HCT116 (cell line): ENCODE measurements at regions not wholly inside any gene's neighbourhood (a gene's known extent, or its start where the extent isn't known, plus 50 kb on each side); places are given as distances from the start of the nearest gene placed in this dataset.

Experiments
- ATAC-seq: fragments of 200-7000 bp; cut with Tn5 transposase; 2 replicates; pipeline ENCODE4 v1.9.1; 2020; ENCODE audit warnings: mild to moderate bottlenecking, moderate library complexity
- BruUV-seq: library from RNA; stranded (reverse); fragments of 400-500 nt; replicated peaks from 2 replicates; lab custom pipeline; 2021; lab: Mats Ljungman, UMichigan
- CTCF ChIA-PET: fragments of 300-600 bp; sonication (Branson Sonifier 250); formaldehyde crosslinking; loops from one replicate; lab custom pipeline; 2021; ENCODE audit warnings: antibody characterized with exemption; lab: Charles Lee
- POLR2A ChIA-PET: fragments of 300-600, 350-600 bp; sonication (Branson Sonifier 250); formaldehyde crosslinking; loops from one replicate; lab custom pipeline; 2021; ENCODE audit warnings: antibody characterized with exemption; lab: Charles Lee
- RAD21 ChIA-PET, 2 experiments: fragments of 300-600 bp; sonication (Branson Sonifier 250); formaldehyde crosslinking; loops; one replicate each; lab custom pipeline; 2023; ENCODE audit warnings: low total read pairs in 2 of 2; ENCODE audit not compliant: uncharacterized antibody in 2 of 2, unreplicated experiment in 2 of 2, low non-redundant PET in 1 of 2; lab: Charles Lee
- DNase-seq: peaks from one replicate; pipeline ENCODE4 v3.0.0-alpha.2; 2010; ENCODE audit warnings: low read depth, low spot score
- H2AFZ ChIP-seq: fragments of 200-600 bp; shearing (Covaris generic), sonication (generic); 2 replicates; pipeline ENCODE4 v1.6.1; 2017; ENCODE audit warnings: low read depth, mixed run types, mixed read lengths, antibody characterized with exemption, low read length; ENCODE audit not compliant: poor library complexity, severe bottlenecking
- H3K27ac ChIP-seq: 2 replicates; pipeline ENCODE4 v1.5.1; 2012; ENCODE audit warnings: low read depth, low read length
- H3K27me3 ChIP-seq: fragments of 200-600 bp; sonication (generic); 2 replicates; pipeline ENCODE4 v1.6.1; 2016; ENCODE audit warnings: mixed run types, low read length, mixed read lengths; ENCODE audit not compliant: insufficient read depth
- H3K36me3 ChIP-seq, 2 experiments: fragments of 200-500 bp in 1 of 2; fragments of 200-600 bp in 1 of 2; sonication (Bioruptor generic) in 1 of 2; sonication (generic) in 1 of 2; 2 replicates each; pipeline versions ENCODE4 v1.5.1 to v1.6.1; 2014 to 2016; ENCODE audit warnings: low read length in 2 of 2, inconsistent platforms in 1 of 2, mixed read lengths in 1 of 2, mixed run types in 1 of 2; ENCODE audit not compliant: insufficient read depth in 2 of 2, control insufficient read depth in 1 of 2
- H3K4me1 ChIP-seq, 2 experiments: fragments of 200-600 bp in 1 of 2; sonication (generic) in 1 of 2; 2 replicates each; pipeline versions ENCODE4 v1.5.1 to v1.6.1; 2012 to 2017; ENCODE audit warnings: low read length in 2 of 2, inconsistent platforms in 1 of 2, mild to moderate bottlenecking in 1 of 2, mixed read lengths in 1 of 2, mixed run types in 1 of 2, moderate library complexity in 1 of 2; ENCODE audit not compliant: insufficient read depth in 2 of 2, control insufficient read depth in 1 of 2
- H3K4me2 ChIP-seq: fragments of 200-600 bp; sonication (generic); 2 replicates; pipeline ENCODE4 v1.6.1; 2017; ENCODE audit warnings: mixed run types, low read length, mixed read lengths
- H3K4me3 ChIP-seq, 2 experiments: fragments of 200-600 bp in 1 of 2; sonication (generic) in 1 of 2; replicated peaks in 1 of 2; 2 replicates each; pipeline ENCODE4 v1.5.1; 2011 to 2016; ENCODE audit warnings: low read length in 2 of 2, control low read depth in 1 of 2, low read depth in 1 of 2, mild to moderate bottlenecking in 1 of 2, mixed read lengths in 1 of 2, mixed run types in 1 of 2
- H3K79me2 ChIP-seq: fragments of 200-600 bp; sonication (generic); 2 replicates; pipeline ENCODE4 v1.6.1; 2017; ENCODE audit warnings: mild to moderate bottlenecking, mixed run types, low read length, moderate library complexity, mixed read lengths; ENCODE audit not compliant: insufficient read depth
- H3K9ac ChIP-seq: fragments of 200-600 bp; sonication (generic); 2 replicates; pipeline ENCODE4 v1.6.1; 2016; ENCODE audit warnings: low read length, mixed read lengths
- H3K9me2 ChIP-seq: fragments of 200-600 bp; sonication (generic), shearing (Covaris generic); 2 replicates; pipeline ENCODE4 v1.6.1; 2017; ENCODE audit warnings: mixed run types, mild to moderate bottlenecking, moderate library complexity; ENCODE audit not compliant: insufficient read depth
- H3K9me3 ChIP-seq, 2 experiments: fragments of 200-500 bp in 1 of 2; fragments of 200-600 bp in 1 of 2; sonication (Bioruptor generic) in 1 of 2; sonication (generic) in 1 of 2; 2 replicates each; pipeline ENCODE4 v1.6.1; 2014 to 2017; ENCODE audit warnings: low read length in 2 of 2, mixed read lengths in 2 of 2, inconsistent platforms in 1 of 2, low read depth in 1 of 2, mild to moderate bottlenecking in 1 of 2, mixed run types in 1 of 2, moderate library complexity in 1 of 2; ENCODE audit not compliant: control insufficient read depth in 1 of 2, insufficient read depth in 1 of 2
- H4K20me1 ChIP-seq: fragments of 200-600 bp; sonication (generic), shearing (Covaris generic); 2 replicates; pipeline ENCODE4 v1.6.1; 2017; ENCODE audit warnings: mixed run types, mild to moderate bottlenecking, moderate library complexity; ENCODE audit not compliant: insufficient read depth
- CBX3 ChIP-seq: IDR thresholded peaks from 2 replicates; pipeline ENCODE4 v1.6.1; 2012; ENCODE audit warnings: low read depth
- EGR1 ChIP-seq: IDR thresholded peaks from 2 replicates; pipeline ENCODE4 v1.6.1; 2012; ENCODE audit warnings: low read depth
- ELF1 ChIP-seq: IDR thresholded peaks from 2 replicates; pipeline ENCODE4 v1.6.1; 2012; ENCODE audit warnings: low read depth, borderline replicate concordance
- EZH2 ChIP-seq: fragments of 200-600 bp; sonication (generic); IDR thresholded peaks from 2 replicates; pipeline ENCODE4 v1.6.1; 2017; ENCODE audit warnings: antibody characterized with exemption, mixed run types
- FOSL1 ChIP-seq: IDR thresholded peaks from 2 replicates; pipeline ENCODE4 v1.6.1; 2012; ENCODE audit warnings: low read depth
- POLR2A ChIP-seq: IDR thresholded peaks from 2 replicates; pipeline ENCODE4 v1.7.0; 2011; ENCODE audit warnings: borderline replicate concordance; ENCODE audit not compliant: insufficient read depth, insufficient read length; ENCODE audit errors: extremely low read depth
- POLR2AphosphoS5 ChIP-seq: IDR thresholded peaks from 2 replicates; pipeline ENCODE4 v1.6.1; 2011; ENCODE audit warnings: mild to moderate bottlenecking, low read depth, low read length, moderate library complexity
- RAD21 ChIP-seq: IDR thresholded peaks from 2 replicates; pipeline ENCODE4 v1.6.1; 2012; ENCODE audit warnings: low read depth, mild to moderate bottlenecking
- SIN3A ChIP-seq: IDR thresholded peaks from 2 replicates; pipeline ENCODE4 v1.6.1; 2012; ENCODE audit warnings: low read depth
- TCF7L2 ChIP-seq: IDR thresholded peaks from 2 replicates; pipeline ENCODE4 v1.7.0; 2011; ENCODE audit warnings: borderline replicate concordance, inconsistent platforms; ENCODE audit not compliant: insufficient read depth, insufficient read length; ENCODE audit errors: extremely low read depth
- YY1 ChIP-seq: IDR thresholded peaks from 2 replicates; pipeline ENCODE4 v1.6.1; 2011; ENCODE audit warnings: low read length, low read depth, moderate library complexity, mild to moderate bottlenecking; ENCODE audit not compliant: insufficient replicate concordance; ENCODE audit errors: extremely low read depth
- intact Hi-C: fragments of 100-400 bp; cut with micrococcal nuclease; formaldehyde crosslinking; loops from 2 replicates; pipeline ENCODE4 v1.10.0; 2022
- TF ChIP-seq, protein P1 (sequence below): IDR thresholded peaks from 2 replicates; pipeline ENCODE4 v1.6.1; 2012
- TF ChIP-seq, protein P2 (sequence below), 3 experiments: fragments of 200-600 bp in 1 of 3; sonication (generic) in 1 of 3; IDR thresholded peaks in 2 of 3; conservative IDR thresholded peaks in 1 of 3; 2 replicates each; pipeline ENCODE4 v1.5.1; 2012 to 2017; ENCODE audit warnings: low read depth in 2 of 3, low read length in 2 of 3, antibody characterized with exemption in 1 of 3, borderline replicate concordance in 1 of 3, control low read depth in 1 of 3, mild to moderate bottlenecking in 1 of 3, mixed read lengths in 1 of 3, mixed run types in 1 of 3, moderate library complexity in 1 of 3; ENCODE audit not compliant: insufficient read depth in 1 of 3
- TF ChIP-seq, protein P3 (sequence below): IDR thresholded peaks from 2 replicates; pipeline ENCODE4 v1.6.1; 2012; ENCODE audit warnings: low read depth
- TF ChIP-seq, protein P4 (sequence below): IDR thresholded peaks from 2 replicates; pipeline ENCODE4 v1.6.1; 2012

DNA sequence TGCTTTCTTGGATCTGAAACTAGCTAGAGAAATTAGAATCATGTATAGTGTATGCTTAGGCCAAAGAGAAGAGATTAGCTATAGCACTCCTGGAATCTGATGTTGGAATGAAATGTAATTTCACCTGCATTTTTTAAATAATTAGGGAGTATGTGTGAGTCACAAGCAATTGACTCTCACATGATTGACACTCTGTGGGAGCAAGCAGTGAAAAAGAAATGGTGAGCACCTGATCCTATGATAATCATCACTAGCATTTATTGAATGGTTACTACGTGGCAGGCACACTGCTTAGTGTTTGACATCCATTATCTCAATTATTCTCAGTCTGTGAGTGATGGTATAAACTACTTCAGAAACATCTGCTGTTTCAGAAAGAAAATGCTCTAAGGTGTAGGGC is 176.6 kb downstream of the NRIP1 start:
- H3K27me3 ChIP-seq: no peaks in the 10 kb centered on the region
- H2AFZ ChIP-seq: no peak overlapping the region
- POLR2A ChIA-PET: no interaction called here
- RAD21 ChIA-PET: no interaction called here
- no peak overlapping the region for H3K4me2 ChIP-seq
- H3K9me3 ChIP-seq: no peaks in the 10 kb centered on the region
- no peak overlapping the region for H3K4me3 ChIP-seq
- no peaks in the 10 kb centered on the region for H3K79me2 ChIP-seq
- H3K36me3 ChIP-seq: no peaks in the 10 kb centered on the region
- no peaks in the 10 kb centered on the region for H3K9me2 ChIP-seq
- intact Hi-C loops: no loop called here
- DNase-seq (no peak), ATAC-seq (no peak)
- TF ChIP-seq YY1: no peak
- TF ChIP-seq CBX3: no peak
- no peak for TF ChIP-seq TCF7L2
- TF ChIP-seq, protein P1, sequence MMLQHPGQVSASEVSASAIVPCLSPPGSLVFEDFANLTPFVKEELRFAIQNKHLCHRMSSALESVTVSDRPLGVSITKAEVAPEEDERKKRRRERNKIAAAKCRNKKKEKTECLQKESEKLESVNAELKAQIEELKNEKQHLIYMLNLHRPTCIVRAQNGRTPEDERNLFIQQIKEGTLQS: no peak
- no peak for TF ChIP-seq RAD21
- TF ChIP-seq ELF1: no peak
- no peak for TF ChIP-seq EZH2
- H3K9ac ChIP-seq: no peak overlapping the region
- H3K27ac ChIP-seq: no peak overlapping the region
- peaks cover 15 to 19% of the 10 kb centered on the region in 2 experiments; a peak in 3 of 4 replicates for H3K4me1 ChIP-seq
- no TSS peak for BruUV-seq
- H4K20me1 ChIP-seq: no peaks in the 10 kb centered on the region
- CTCF ChIA-PET: no interaction called here

DNA sequence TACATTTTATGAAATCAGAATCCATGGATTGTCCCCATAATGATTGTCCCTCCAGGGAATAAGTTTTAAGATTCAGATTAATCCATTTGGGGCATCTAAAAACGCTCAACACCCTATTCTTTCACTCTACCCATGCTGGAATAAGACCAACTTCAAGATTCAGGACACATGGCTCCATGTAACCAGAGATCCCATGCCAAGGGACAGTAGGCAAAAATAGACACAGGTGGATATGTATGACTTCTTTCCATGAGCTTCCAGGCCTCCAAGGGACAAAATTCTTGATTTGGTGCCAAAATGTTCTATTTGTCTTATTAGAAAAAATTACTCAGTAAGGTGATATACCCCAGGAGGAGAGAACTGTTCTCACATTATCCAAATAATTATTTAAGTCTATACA is 178.8 kb downstream of the NRIP1 start:
- H3K79me2 ChIP-seq: no peaks in the 10 kb centered on the region
- H3K4me2 ChIP-seq: no peak overlapping the region
- H3K4me3 ChIP-seq: no peak overlapping the region
- CTCF ChIA-PET: no interaction called here
- POLR2A ChIA-PET: no interaction called here
- no peak overlapping the region for H3K9ac ChIP-seq
- DNase-seq (no peak), ATAC-seq (no peak)
- H3K36me3 ChIP-seq: no peaks in the 10 kb centered on the region
- BruUV-seq: no TSS peak
- RAD21 ChIA-PET: no interaction called here
- no peaks in the 10 kb centered on the region for H3K9me2 ChIP-seq
- H4K20me1 ChIP-seq: no peaks in the 10 kb centered on the region
- no peaks in the 10 kb centered on the region for H3K9me3 ChIP-seq
- peaks cover 17 to 22% of the 10 kb centered on the region in 2 experiments; a peak in 3 of 4 replicates for H3K4me1 ChIP-seq
- H3K27me3 ChIP-seq: no peaks in the 10 kb centered on the region
- no peak overlapping the region for H2AFZ ChIP-seq
- intact Hi-C loops: no loop called here
- H3K27ac ChIP-seq: no peak overlapping the region
- no peak for TF ChIP-seq EGR1
- TF ChIP-seq CBX3: no peak
- TF ChIP-seq, protein P2, sequence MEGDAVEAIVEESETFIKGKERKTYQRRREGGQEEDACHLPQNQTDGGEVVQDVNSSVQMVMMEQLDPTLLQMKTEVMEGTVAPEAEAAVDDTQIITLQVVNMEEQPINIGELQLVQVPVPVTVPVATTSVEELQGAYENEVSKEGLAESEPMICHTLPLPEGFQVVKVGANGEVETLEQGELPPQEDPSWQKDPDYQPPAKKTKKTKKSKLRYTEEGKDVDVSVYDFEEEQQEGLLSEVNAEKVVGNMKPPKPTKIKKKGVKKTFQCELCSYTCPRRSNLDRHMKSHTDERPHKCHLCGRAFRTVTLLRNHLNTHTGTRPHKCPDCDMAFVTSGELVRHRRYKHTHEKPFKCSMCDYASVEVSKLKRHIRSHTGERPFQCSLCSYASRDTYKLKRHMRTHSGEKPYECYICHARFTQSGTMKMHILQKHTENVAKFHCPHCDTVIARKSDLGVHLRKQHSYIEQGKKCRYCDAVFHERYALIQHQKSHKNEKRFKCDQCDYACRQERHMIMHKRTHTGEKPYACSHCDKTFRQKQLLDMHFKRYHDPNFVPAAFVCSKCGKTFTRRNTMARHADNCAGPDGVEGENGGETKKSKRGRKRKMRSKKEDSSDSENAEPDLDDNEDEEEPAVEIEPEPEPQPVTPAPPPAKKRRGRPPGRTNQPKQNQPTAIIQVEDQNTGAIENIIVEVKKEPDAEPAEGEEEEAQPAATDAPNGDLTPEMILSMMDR (IDR thresholded peaks at IDR 0.05 in 2 of 3, conservative IDR thresholded peaks at IDR 0.05 in 1 of 3; ENCODE audit: borderline replicate concordance in 1 of 3, insufficient read depth in 1 of 3, low read depth in 2 of 3, low read length in 2 of 3): no peak
- no peak for TF ChIP-seq FOSL1
- TF ChIP-seq POLR2A: no peak
- TF ChIP-seq, protein P1: no peak
- TF ChIP-seq, protein P3, sequence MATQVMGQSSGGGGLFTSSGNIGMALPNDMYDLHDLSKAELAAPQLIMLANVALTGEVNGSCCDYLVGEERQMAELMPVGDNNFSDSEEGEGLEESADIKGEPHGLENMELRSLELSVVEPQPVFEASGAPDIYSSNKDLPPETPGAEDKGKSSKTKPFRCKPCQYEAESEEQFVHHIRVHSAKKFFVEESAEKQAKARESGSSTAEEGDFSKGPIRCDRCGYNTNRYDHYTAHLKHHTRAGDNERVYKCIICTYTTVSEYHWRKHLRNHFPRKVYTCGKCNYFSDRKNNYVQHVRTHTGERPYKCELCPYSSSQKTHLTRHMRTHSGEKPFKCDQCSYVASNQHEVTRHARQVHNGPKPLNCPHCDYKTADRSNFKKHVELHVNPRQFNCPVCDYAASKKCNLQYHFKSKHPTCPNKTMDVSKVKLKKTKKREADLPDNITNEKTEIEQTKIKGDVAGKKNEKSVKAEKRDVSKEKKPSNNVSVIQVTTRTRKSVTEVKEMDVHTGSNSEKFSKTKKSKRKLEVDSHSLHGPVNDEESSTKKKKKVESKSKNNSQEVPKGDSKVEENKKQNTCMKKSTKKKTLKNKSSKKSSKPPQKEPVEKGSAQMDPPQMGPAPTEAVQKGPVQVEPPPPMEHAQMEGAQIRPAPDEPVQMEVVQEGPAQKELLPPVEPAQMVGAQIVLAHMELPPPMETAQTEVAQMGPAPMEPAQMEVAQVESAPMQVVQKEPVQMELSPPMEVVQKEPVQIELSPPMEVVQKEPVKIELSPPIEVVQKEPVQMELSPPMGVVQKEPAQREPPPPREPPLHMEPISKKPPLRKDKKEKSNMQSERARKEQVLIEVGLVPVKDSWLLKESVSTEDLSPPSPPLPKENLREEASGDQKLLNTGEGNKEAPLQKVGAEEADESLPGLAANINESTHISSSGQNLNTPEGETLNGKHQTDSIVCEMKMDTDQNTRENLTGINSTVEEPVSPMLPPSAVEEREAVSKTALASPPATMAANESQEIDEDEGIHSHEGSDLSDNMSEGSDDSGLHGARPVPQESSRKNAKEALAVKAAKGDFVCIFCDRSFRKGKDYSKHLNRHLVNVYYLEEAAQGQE: no peak
- TF ChIP-seq SIN3A: no peak
- TF ChIP-seq RAD21: no peak
- TF ChIP-seq POLR2AphosphoS5: no peak
- TF ChIP-seq, protein P4, sequence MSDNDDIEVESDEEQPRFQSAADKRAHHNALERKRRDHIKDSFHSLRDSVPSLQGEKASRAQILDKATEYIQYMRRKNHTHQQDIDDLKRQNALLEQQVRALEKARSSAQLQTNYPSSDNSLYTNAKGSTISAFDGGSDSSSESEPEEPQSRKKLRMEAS: no peak
